ENCODE measurements at regions not wholly inside any gene's neighbourhood (a gene's known extent, or its start where the extent isn't known, plus 50 kb on each side); places are given as distances from the start of the nearest gene placed in this dataset.

- TF ChIP-seq POLR2A (IDR thresholded peaks at IDR 0.05), result no peak
- TF ChIP-seq, protein P1, sequence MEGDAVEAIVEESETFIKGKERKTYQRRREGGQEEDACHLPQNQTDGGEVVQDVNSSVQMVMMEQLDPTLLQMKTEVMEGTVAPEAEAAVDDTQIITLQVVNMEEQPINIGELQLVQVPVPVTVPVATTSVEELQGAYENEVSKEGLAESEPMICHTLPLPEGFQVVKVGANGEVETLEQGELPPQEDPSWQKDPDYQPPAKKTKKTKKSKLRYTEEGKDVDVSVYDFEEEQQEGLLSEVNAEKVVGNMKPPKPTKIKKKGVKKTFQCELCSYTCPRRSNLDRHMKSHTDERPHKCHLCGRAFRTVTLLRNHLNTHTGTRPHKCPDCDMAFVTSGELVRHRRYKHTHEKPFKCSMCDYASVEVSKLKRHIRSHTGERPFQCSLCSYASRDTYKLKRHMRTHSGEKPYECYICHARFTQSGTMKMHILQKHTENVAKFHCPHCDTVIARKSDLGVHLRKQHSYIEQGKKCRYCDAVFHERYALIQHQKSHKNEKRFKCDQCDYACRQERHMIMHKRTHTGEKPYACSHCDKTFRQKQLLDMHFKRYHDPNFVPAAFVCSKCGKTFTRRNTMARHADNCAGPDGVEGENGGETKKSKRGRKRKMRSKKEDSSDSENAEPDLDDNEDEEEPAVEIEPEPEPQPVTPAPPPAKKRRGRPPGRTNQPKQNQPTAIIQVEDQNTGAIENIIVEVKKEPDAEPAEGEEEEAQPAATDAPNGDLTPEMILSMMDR (IDR thresholded peaks at IDR 0.05), result no peak
These were observed 113.5 kb downstream of the MBL2 start for GRCh38 chr10:52659085-52659484.
